GM23248 (cell line): ENCODE measurements at regions not wholly inside any gene's neighbourhood (a gene's known extent, or its start where the extent isn't known, plus 50 kb on each side); places are given as distances from the start of the nearest gene placed in this dataset.

Source experiments
- EZH2 ChIP-seq: fragments of 200-600 bp; sonication (generic); IDR thresholded peaks from 2 replicates; pipeline ENCODE4 v1.6.1; 2018; ENCODE audit warnings: antibody characterized with exemption, mild to moderate bottlenecking; ENCODE audit not compliant: insufficient read depth, poor library complexity, severe bottlenecking
- EZH2phosphoT487 ChIP-seq: fragments of 200-600 bp; sonication (generic); IDR thresholded peaks from 2 replicates; pipeline ENCODE4 v1.6.1; 2018; ENCODE audit warnings: antibody characterized with exemption, moderate library complexity, mild to moderate bottlenecking, low read depth; ENCODE audit not compliant: insufficient read depth

DNA sequence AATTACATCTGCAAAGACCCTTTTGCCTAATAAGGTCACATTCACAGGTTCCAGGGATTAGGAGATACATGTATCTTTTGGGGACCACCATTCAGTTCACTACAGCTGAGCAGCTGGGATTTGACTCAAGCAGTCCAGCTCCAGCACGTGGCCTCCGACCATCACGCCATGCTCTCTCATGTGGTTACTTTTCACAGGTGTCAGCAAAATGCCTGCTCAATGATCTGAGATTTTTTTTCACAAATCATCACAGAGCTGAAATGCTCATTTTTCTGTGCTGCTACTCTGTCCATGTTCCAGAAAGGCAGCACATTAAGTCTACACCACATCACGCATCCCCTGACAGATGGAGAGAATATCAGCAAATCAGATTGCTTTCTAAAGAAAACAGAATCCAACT, 98.5 kb upstream of the RMDN2 start:
- TF ChIP-seq EZH2, result no peak
- TF ChIP-seq EZH2phosphoT487, result no peak
